ENCODE measurements at regions not wholly inside any gene's neighbourhood (a gene's known extent, or its start where the extent isn't known, plus 50 kb on each side); places are given as distances from the start of the nearest gene placed in this dataset.

DNA sequence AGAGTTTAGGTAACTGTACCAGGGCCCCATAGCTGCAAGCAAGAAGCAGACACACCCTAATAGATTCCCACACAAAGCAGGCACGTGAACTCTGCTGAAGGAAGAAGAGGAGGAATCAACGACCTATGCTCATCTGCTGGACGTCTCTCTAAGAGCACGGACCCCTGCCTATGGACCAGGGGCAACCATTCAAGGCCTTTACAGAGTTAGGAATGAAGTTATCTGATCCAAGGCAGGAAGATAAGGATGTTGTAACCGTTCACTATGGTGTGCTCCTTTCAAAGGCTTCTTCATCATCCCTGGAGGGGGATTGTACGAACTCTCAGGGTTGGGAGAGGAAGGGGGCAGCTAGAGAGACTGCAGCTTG, 141.6 kb upstream of the PARP11 start:
- H3K9me1 ChIP-seq (replicated peaks; ENCODE audit: control insufficient read depth, extremely low read depth, insufficient read depth, low read length) = no peaks in the 10 kb centered on the region
- H3K9ac ChIP-seq (replicated peaks; ENCODE audit: extremely low read depth, insufficient read depth, low read length) = no peak overlapping the region
- H3K4me2 ChIP-seq (ENCODE audit: insufficient read depth, low read length) = no peak overlapping the region
- intact Hi-C loops (cut with micrococcal nuclease) = no loop called here
- no peak for FAIRE-seq
- H3K4me3 ChIP-seq (replicated peaks in 1 of 3; ENCODE audit: insufficient read depth in 1 of 3, low read depth in 1 of 3, low read length in 3 of 3) = no peak overlapping the region
- H3K27me3 ChIP-seq (ENCODE audit: control insufficient read depth in 2 of 2, insufficient read depth in 2 of 2, low read length in 2 of 2) = no peaks in the 10 kb centered on the region
- no peaks in the 10 kb centered on the region for H3K4me1 ChIP-seq (ENCODE audit: control insufficient read depth, extremely low read depth, insufficient read depth, low read length)
- no peak overlapping the region for H2AFZ ChIP-seq (ENCODE audit: low read depth, low read length)
- no TSS peak for BruUV-seq (replicated peaks)
- TF ChIP-seq FOS (IDR thresholded peaks at IDR 0.05; ENCODE audit: borderline replicate concordance, insufficient read depth, low read length) (no peak), POLR2A (IDR thresholded peaks at IDR 0.05; ENCODE audit: low read depth, low read length) (no peak), MYC (IDR thresholded peaks at IDR 0.05; ENCODE audit: low read depth, low read length) (no peak), POLR2AphosphoS5 (IDR thresholded peaks at IDR 0.05; ENCODE audit: insufficient read depth, low read depth, low read length) (no peak), JUN (IDR thresholded peaks at IDR 0.05; ENCODE audit: borderline replicate concordance, insufficient read depth, insufficient read length, low read depth) (no peak), GATA2 (IDR thresholded peaks at IDR 0.05; ENCODE audit: insufficient read depth, insufficient read length, low read depth, low read length) (no peak), EZH2 (IDR thresholded peaks at IDR 0.05; ENCODE audit: borderline replicate concordance, low read depth, low read length, severe bottlenecking) (no peak)
- TF ChIP-seq, protein P1, sequence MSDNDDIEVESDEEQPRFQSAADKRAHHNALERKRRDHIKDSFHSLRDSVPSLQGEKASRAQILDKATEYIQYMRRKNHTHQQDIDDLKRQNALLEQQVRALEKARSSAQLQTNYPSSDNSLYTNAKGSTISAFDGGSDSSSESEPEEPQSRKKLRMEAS (IDR thresholded peaks at IDR 0.05; ENCODE audit: insufficient read depth, insufficient read length) = no peak
- TF ChIP-seq, protein P2, sequence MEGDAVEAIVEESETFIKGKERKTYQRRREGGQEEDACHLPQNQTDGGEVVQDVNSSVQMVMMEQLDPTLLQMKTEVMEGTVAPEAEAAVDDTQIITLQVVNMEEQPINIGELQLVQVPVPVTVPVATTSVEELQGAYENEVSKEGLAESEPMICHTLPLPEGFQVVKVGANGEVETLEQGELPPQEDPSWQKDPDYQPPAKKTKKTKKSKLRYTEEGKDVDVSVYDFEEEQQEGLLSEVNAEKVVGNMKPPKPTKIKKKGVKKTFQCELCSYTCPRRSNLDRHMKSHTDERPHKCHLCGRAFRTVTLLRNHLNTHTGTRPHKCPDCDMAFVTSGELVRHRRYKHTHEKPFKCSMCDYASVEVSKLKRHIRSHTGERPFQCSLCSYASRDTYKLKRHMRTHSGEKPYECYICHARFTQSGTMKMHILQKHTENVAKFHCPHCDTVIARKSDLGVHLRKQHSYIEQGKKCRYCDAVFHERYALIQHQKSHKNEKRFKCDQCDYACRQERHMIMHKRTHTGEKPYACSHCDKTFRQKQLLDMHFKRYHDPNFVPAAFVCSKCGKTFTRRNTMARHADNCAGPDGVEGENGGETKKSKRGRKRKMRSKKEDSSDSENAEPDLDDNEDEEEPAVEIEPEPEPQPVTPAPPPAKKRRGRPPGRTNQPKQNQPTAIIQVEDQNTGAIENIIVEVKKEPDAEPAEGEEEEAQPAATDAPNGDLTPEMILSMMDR (IDR thresholded peaks at IDR 0.05; ENCODE audit: extremely low read depth in 1 of 2, insufficient read depth in 1 of 2, low read depth in 1 of 2, low read length in 2 of 2) = no peak
- H4K20me1 ChIP-seq (replicated peaks; ENCODE audit: control insufficient read depth, extremely low read depth, insufficient read depth, low read length) = no peaks in the 10 kb centered on the region
- no peaks in the 10 kb centered on the region for H3K36me3 ChIP-seq (ENCODE audit: control insufficient read depth in 2 of 2, extremely low read depth in 1 of 2, insufficient read depth in 2 of 2, low read length in 2 of 2)
- dilution Hi-C loops (cut with MboI; ENCODE audit: extremely low pct_ligation_motif_present, low sequenced_read_pairs) = no loop called here
- no peak overlapping the region for H3K27ac ChIP-seq (ENCODE audit: insufficient read depth, low read depth, low read length)
- CTCF ChIA-PET = interaction anchor here (0.5 to 3.2 kb wide), 3 partner anchors 16 to 262 kb away, joined by 3 to 10 read pairs (median 4); no protein-coding TSS in a partner anchor
- no peaks in the 10 kb centered on the region for H3K9me3 ChIP-seq (replicated peaks; ENCODE audit: control insufficient read depth, insufficient read depth, low read length)
- no peaks in the 10 kb centered on the region for H3K79me2 ChIP-seq (ENCODE audit: control insufficient read depth, insufficient read depth, low read length)
- no peak for DNase-seq (ENCODE audit: low read depth, low spot score)
- POLR2A ChIA-PET = no interaction called here

All from endothelial cell of umbilical vein (primary cell).